NCI-H526 (cell line): ENCODE measurements at regions not wholly inside any gene's neighbourhood (a gene's known extent, or its start where the extent isn't known, plus 50 kb on each side); places are given as distances from the start of the nearest gene placed in this dataset.

ENCODE experiments used
- DNase-seq, 2 experiments: peaks; one replicate each; lab custom pipeline; 2025; lab: John Stamatoyannopoulos, UW

DNA sequence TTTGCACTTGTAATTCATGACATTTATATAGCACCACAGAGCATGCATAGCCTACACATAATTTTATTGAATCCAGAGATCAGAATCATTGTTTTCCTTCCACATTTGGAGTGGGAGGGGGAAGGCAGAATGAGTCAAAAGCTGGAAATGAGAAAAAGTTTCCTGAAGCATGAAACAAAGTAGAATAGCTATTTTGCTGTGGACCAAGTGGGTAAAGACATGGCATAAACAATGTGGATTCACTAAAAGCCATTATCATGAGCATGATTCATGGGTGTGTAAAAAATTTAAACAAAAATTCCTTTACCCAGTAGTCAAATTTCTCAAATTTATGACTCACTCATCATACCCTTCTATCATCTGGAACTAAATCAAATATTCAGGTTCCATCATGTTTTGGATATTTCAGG lies 97.9 kb downstream of the YIPF5 start:
- no peak for DNase-seq

DNA sequence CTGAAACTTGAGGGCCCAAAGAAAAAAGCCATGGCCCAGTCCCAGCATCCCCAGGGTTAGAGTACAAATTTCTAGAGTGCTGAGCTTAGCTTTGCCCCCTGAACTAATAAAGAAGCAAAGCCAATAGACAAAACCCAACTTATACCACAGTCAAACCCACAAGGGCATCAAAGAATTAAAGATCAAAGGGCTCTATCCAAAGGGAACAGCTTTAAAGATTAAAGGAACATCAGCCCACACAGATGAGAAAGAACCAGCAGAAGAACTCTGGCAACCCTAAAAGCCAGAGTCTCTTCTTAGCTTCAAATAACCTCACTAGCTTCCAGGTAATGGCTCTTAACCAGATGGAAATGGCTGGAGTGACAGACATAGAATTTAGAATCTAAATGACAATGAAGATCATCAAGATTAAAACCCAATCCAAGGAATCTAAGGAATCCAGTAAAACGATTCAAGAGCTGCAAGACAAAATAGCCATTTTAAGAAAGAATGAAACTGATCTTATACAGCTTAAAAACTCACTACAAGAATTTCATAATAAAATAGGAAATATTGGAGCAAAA lies 93.9 kb downstream of the YIPF5 start:
- no peak for DNase-seq

DNA sequence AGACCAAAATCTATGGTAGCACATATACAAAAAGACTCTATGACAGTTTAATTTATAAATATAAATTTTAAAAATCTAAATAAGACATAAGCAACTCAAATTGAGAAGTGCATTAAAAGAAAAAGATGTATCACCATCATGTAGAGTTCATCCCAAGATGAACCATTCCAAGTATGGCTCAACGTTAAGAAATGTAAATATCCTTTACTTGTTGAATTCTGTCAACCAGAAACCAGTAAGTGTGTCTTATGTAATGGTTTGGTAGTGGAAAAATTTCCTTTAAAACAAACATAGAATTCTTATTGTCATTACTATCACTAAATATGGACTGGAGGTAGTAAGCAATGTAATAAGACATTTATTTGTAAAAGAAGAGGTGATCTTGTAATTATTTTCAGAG lies 87.3 kb downstream of the YIPF5 start:
- no peak for DNase-seq

DNA sequence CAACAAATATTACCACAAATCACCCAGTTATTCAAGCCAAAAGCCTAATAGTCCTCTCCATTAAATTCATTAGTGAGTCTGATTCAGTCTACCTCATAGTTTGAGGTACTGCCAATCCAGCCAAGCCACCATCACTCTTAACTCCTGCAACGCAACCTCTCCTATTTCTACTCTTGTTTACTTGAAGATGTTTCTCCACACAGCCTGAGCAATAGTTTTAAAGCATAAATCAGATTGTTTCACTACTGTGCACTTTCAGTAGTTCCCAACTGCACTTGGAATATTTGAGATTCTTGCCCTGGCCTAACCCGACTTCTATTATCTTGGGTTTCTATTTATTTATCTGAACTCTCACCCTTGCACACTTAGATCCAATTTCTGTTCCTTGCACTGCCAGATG lies 85.5 kb downstream of the YIPF5 start:
- DNase-seq, result no peak

DNA sequence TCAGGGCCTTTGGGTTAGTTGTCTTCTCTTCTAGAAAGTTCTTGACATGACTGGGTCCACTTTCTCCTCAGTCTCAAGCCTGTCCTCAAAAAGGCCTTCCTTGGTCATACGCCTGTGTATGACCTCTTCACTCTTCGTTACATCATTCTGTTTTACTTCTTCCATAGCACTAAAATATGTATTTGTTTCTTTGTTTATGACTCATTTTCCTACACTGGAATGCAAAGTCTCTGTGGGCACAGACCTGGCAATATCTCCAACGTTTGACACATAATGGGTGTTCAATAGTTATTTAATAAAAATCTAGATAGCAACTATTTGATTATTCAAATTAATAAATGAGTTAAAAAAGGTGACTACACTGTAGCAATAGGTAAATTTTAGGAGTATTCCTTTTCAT lies 85.1 kb downstream of the YIPF5 start:
- DNase-seq, result no peak

DNA sequence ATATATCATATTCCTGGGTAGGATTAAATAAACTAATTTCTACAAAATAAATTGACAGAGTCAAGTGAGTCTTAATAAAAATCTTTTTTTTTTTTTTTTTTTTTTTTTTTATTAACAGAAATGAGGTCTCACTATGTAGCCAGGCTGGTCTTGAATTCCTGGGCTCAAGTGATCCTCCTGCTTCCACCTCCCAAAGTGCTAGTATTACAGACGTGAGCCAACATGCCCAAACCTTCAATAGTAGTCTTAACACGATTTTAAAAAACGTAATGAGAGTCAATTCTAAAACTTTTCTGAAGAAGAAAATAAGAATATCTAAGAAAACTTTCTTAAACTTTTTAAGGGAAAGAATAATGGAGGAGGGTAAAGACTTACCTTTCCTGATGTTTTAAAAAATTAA lies 84.2 kb downstream of the YIPF5 start:
- DNase-seq, result no peak

DNA sequence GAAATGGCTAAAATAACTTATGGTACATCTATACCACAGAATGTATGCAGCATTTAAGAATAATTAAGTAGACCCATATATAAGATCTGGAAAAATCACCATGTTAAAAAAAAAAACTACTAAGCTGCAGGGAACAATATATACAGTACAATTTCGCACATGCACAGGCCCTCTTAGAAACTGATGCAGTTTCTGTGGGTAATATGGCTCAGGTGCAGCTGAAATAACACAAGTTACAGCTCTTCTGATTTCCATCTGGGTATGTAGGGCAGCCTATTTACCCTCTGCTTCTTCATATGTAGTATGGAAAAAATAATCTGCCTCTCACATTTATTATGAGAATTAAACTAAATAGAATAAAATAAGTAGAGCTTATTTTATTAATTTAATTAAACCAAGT lies 82.9 kb downstream of the YIPF5 start:
- DNase-seq, result no peak

DNA sequence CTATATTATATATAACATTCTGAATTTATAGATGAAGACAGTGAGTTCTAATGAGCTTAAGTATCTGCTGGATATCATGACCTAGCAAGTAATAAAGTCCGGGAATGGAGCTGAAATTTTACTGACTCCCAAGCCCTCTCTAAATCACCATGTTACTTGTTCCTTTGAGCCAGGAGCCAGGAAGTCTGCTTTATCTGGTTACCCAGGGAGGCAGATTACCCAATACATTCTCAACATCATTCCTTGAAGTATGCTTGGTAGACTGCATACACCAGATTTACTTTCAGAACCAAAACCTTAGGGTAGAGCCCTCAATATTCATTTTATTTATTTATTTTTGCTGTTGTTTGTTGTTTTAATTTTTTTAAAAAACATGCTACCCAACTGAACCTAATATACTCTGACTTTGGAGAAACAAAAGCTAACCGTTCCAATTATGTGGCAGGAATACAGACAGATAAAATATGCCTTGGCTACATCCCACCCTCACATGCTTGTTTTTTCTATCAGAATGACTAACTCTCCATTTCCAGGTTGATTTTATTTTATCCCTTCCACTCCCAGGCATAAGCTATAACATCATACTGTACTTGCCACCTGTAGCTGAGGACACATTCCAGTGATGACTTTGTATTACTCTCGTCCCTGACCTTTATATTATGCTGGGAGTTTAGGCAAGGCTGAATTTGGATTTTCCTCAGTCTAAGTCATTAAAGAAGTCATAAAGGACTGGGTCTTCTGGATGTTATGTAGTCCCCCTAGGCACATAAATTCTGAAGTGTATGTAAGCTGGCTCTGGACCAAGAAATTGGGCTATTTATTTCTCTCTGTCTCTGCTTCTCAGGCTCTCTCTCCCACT lies 82.0 kb downstream of the YIPF5 start:
- DNase-seq, result no peak

DNA sequence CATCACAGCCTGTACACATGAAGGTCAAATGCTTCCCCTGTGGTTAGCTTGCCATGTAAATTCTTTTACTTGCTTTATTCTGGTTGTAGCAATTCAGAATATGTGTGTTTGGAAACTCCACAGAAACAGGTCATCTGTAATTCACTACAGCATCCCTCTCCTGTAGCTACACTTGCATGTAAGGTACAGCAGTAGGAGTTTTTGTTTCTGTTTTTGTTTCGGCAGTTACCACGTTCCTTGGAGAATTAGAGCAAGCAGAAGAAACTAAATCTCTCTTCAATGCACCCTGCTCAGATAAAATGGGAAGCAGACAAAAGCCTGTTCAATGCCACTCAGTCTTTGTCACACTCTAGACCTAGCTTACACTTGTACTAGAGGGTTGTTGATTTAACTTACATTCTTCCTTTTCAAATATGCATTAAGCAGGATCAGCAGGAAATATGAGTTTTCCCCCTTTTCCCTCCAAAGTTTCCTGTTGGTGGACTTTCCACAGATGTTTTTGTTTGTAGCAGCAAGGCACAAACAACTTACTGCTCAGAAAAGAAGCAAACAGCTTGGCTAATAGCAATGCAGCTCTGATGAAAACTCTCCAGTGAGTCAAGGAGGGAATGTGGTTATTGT lies 80.9 kb downstream of the YIPF5 start:
- DNase-seq, result no peak

DNA sequence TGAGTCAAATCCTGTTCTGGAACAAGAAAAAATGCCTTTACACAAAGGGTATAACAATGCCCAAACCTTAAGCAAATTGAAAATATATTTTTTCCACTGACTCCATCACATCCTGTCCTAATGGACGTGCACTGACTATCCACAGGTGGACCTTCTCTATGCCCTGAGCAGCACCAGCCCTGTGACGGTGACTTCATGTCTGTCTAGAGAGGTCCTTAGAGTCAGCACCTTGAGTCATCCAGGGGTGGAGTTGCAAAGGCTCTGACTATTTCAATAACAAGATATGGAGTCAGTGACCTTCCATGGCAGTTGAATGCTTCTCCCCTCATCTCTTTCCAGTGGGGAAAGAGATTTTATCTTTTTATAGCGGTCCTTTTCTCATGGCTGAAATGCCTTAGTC lies 78.0 kb downstream of the YIPF5 start:
- no peak for DNase-seq

DNA sequence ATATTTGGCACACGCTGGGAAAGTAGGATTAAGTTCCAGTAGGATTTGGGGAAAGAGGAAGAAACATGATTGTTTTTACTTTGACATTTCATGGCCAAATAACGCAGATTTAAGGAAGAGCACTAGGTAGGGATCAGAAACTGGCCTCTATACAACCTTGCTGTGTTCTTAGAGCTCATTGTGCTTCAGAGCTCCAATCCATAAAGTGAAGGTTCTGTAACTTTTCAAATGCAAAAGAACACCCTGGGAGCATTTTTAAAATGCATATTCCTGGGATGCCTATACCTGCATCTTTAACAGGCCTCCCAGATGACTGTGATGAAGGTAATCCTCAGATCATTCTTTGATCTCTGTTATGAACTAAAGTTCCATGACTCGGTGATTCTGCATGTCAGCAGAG lies 77.1 kb downstream of the YIPF5 start:
- no peak for DNase-seq

DNA sequence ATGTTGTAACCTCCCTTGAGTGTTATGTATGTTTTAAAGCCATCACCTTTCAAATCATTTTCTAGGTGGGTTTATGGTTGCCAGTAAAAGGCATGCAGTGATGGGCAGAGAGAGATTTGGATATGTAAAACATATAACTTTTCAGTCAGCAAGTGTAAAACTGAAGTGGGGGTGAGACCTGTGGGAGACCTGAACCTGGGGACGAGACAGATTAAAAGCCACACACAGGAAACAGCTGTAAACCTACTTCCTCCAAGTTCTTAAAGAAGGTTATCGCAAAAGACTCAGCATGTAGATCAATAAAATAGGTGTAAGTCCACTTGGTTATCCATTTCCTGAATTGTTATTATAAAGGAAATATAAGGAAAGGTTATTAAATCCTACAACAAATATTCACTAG lies 76.6 kb downstream of the YIPF5 start:
- DNase-seq, result no peak

DNA sequence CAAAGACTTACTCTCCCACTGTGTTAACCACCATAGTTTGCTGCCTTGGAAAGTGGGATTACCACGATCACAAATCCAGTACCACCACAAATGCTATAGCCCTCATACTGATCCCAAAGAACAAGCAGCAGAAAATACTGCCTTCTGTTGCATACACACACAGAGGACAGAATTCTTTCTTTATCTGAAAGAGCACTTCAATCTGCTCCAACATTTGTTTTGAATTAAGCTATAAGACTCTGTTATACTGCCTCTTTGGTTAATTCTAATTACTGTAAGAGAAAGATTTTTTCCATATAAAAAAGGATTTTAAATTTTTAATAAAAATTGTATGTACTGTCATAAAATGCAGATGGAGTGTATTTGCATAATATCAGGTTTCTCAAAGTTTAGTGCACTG lies 69.8 kb downstream of the YIPF5 start:
- DNase-seq, result no peak

DNA sequence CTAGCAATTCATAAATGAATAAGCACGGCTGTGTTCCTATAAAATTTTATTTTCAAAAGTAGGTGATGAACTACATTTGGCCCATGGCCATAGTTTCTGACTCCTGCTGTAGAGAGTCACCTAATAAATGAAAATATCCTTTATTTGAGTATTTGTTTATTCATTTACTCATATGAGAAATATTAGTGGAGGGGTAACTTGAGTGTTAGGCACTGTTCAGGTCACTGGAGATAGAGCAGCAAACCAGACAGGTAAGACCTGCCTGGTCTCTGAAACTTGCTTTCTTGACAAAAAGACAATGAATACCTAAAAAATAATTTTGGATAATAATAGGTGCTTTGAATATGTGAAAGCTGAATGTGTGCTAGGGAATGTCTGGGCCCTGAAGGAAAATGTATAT lies 68.8 kb downstream of the YIPF5 start:
- no peak for DNase-seq

DNA sequence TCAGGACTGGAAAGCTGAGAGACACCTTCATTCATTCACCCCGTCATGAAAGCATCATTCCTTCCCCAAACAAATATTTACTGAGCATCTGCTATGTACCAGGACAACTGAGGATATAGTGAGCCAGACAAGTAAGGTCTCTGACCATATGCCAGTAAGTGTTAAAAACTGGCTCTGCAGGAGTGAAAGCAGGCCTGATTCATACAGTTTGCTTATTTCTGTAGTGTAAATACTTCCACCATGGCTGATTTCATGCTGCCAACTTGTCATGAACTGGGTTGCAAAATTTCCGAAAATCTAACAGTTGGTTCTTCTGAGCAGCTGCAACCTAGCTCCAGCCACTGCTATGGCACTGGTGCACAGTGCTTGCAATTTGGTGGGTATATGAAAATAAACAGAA lies 68.1 kb downstream of the YIPF5 start:
- no peak for DNase-seq

DNA sequence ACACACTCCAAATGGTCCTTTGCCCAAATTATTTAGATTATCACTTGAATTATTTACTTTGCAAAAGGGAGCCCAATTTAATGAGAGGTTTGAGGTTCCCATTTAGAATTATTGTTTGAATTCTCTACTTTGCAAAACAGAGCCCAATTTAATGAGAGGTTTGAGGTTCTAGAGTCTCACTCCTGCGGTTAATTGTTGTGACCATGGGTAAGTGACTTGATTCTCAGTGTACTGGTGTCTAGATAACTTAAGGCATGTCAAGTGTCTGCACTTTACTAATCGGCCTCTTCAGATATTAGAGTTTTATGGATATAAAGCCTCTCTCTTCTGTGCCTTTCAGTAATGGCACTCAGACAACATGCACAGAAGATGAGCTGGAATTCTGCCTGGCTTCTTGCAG lies 67.5 kb downstream of the YIPF5 start:
- DNase-seq, result no peak

DNA sequence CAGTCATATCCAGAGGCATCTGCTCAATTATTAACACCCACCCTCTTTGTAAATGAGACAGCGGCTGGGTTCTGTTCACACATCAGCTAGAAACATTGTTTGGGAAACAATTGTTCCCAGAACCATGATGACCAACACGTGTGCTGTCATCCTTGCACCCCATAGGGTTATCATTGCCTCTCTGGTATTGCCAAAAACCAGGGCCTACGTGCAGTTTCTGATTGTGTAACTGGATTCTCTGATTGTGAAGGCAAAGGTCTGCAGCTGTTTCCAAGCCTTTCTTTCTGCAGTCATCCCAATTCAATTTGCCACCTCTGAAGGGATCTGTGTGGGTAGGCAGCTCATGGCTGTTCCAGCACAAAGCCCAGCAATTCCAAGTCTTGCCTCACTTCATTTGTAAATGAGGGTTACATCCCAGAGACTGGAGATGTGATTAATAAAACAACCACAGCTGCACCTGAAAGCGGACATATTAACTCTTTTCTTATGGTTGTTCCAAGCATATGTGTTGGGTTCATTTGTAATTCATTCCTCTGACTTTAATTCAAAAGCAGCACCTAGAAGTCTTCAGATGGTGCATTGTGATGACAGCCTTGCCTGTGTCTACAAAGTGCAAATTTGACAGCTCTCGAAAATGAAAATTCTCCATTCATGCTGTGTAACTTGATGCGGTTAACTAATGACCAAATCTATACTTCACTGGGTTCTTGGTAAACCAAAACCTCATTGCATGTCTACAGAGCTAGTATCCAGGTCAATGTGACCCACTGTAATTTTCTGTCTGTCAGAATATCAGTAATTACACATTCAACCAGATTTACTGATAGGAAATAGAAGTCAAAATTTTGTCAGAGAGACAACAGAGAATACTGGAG lies 66.6 kb downstream of the YIPF5 start:
- no peak for DNase-seq

DNA sequence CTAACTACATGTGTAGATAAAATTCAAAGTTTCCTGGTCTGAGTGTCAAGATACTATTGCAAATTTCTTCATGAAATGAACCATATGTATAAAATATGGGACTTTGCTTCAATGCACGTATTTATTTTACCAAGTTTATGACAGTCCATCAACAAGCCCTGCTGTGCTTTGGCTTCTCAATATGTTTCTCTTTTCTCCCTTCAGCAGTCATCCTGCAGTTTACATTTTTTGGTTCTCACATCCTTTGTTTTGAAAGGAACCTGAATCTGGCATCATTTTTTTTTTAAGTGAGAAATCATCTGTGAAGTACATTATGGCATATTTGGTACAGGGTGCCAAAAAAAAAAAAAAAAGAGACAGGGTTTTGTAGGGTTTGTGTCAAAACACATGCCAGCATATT lies 65.1 kb downstream of the YIPF5 start:
- DNase-seq, result no peak

DNA sequence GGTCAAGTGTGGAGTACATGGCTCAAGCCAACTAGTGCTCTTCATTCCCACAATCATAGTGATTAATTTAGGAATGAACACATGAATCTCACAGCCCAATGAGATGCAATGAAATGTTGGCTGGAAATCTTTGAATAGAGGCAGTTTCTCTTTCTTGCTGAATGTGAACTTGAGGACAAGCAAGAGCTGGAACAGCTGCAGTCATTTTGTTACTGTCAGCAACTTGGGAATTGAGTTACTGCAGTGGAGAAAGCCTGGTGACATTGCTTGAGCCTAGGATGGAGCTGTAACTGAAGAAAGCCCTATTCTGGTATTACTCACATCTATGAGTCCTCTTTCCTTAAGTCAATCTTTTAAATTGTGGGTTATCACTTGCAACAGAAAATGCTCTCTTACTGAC lies 62.3 kb downstream of the YIPF5 start:
- DNase-seq, result no peak
